Mesothelial cell of epicardium (in vitro differentiated cells): ENCODE measurements at regions not wholly inside any gene's neighbourhood (a gene's known extent, or its start where the extent isn't known, plus 50 kb on each side); places are given as distances from the start of the nearest gene placed in this dataset.

ENCODE experiments used
- DNase-seq, 2 experiments: peaks; one replicate each; pipeline ENCODE4 v3.0.0; 2021; ENCODE audit warnings: low spot score in 2 of 2; ENCODE audit not compliant: unreplicated experiment in 2 of 2
- H3K27ac Mint-ChIP-seq: 2 replicates; pipeline ENCODE4 v1.8.0; 2021; ENCODE audit warnings: mixed read lengths
- H3K27me3 Mint-ChIP-seq: 2 replicates; pipeline ENCODE4 v1.8.0; 2021; ENCODE audit warnings: low read depth, mixed read lengths
- H3K36me3 Mint-ChIP-seq: 2 replicates; pipeline ENCODE4 v1.8.0; 2021; ENCODE audit warnings: mixed read lengths
- H3K4me1 Mint-ChIP-seq: 2 replicates; pipeline ENCODE4 v1.8.0; 2021; ENCODE audit warnings: mixed read lengths
- H3K4me3 Mint-ChIP-seq: 2 replicates; pipeline ENCODE4 v1.8.0; 2021; ENCODE audit warnings: mild to moderate bottlenecking, moderate library complexity, mixed read lengths
- H3K9me3 Mint-ChIP-seq: 2 replicates; pipeline ENCODE4 v1.8.0; 2021; ENCODE audit warnings: mixed read lengths
- TF ChIP-seq, protein P1 (sequence below): fragments of 200-600 bp; sonication (generic); IDR thresholded peaks from one replicate; pipeline ENCODE4 v1.5.0; 2021; ENCODE audit warnings: antibody characterized with exemption; ENCODE audit not compliant: unreplicated experiment

DNA sequence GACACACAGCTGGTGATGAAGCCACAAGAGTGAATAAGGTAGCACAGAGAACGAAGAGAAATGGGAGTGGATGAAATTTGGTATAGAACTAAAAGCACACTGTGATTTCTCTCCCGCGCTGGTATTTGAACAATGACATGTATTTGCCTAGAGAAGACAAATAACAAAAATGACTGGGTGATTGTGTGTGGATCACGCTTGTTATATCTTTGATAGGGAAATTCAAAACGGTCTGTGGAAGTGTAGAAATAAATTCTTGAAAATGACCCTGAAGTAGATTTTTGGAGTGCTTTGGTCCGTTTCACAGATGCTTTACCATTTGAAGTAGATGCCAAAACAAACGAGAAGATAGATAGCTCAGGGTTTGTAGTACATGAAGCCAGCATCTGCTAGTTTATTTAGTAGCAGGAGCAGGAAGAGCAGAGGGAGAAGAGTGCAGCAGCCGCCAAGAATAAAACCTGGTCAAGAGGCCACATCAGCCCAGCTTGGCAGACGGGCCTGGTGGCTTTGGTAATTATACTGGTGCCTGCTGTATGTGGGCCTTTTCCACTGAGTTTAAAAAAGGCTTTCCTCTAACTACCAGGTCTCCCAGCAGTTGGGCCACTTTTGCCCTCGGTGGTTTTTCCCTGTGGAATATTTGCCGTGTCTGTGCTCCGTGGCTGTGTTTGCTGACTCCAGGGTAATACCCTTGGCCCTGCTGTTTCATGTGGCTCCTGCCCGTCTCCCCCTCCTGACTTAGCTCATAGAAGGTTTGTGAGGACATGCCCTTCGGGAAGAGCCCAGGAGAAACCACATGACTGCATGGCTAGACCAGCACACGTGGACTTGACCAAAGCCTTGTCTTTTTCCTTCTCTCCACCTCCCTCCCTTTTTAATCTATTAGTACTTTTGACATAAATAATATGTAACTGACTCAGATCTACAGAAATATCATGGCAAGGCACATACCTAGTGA is 294.0 kb downstream of the SOX4 start:
- Mint-ChIP-seq H3K4me3 (no peak overlapping the region), H3K4me1 (peaks cover 17% of the 10 kb centered on the region), H3K27ac (no peak overlapping the region), H3K27me3 (no peaks in the 10 kb centered on the region), H3K9me3 (no peaks in the 10 kb centered on the region), H3K36me3 (peaks cover 8% of the 10 kb centered on the region)
- DNase-seq, result no peak
- TF ChIP-seq, protein P1, sequence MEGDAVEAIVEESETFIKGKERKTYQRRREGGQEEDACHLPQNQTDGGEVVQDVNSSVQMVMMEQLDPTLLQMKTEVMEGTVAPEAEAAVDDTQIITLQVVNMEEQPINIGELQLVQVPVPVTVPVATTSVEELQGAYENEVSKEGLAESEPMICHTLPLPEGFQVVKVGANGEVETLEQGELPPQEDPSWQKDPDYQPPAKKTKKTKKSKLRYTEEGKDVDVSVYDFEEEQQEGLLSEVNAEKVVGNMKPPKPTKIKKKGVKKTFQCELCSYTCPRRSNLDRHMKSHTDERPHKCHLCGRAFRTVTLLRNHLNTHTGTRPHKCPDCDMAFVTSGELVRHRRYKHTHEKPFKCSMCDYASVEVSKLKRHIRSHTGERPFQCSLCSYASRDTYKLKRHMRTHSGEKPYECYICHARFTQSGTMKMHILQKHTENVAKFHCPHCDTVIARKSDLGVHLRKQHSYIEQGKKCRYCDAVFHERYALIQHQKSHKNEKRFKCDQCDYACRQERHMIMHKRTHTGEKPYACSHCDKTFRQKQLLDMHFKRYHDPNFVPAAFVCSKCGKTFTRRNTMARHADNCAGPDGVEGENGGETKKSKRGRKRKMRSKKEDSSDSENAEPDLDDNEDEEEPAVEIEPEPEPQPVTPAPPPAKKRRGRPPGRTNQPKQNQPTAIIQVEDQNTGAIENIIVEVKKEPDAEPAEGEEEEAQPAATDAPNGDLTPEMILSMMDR, result no peak

DNA sequence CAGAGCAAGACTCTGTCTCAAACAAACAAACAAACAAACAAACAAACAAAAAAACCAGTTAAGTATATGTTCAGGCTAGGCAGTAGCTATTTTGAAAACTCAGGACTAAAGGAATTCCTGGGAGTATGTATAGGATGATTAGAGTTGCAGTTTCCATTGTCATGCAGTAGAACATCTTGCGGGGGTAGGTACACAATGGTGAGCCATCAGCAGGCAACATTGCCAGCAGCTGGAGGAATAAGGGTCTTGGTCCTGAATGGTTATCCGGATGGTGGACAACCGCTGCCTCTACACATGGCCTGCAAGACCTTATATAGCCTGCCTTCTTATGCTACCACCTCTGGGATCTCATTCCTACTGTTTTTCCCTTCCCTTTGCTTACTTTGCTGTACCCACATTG is 297.5 kb downstream of the SOX4 start:
- TF ChIP-seq, protein P1, result no peak
- Mint-ChIP-seq H3K27me3 (no peaks in the 10 kb centered on the region), H3K27ac (no peak overlapping the region), H3K4me3 (no peak overlapping the region), H3K36me3 (peaks cover 15% of the 10 kb centered on the region), H3K4me1 (peaks cover 16% of the 10 kb centered on the region), H3K9me3 (no peaks in the 10 kb centered on the region)
- no peak for DNase-seq

DNA sequence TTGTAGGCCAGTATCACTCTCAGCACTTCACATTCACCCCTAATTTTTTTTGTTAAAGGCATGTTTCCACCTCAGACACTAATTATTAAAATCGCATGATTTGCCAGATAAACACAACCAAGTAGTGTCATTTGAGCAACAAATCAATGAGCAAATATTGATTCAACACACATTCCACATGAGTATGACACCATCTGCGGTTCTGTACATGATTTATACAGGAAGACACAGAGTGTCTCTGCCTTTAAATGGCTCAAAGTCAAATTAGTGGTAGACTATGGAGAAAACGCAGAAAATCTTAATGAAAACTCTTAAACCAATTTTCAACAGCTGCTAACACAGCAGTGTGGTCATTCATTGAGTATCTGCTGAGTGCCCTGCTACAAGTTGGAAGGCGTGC is 300.2 kb downstream of the SOX4 start:
- peak overlapping the region; percentile 18 for H3K27ac Mint-ChIP-seq
- no peaks in the 10 kb centered on the region for H3K9me3 Mint-ChIP-seq
- H3K4me3 Mint-ChIP-seq, result no peak overlapping the region
- H3K27me3 Mint-ChIP-seq, result no peaks in the 10 kb centered on the region
- TF ChIP-seq, protein P1, result no peak
- no peak for DNase-seq
- H3K36me3 Mint-ChIP-seq, result peaks cover 19% of the 10 kb centered on the region
- H3K4me1 Mint-ChIP-seq, result peaks cover 22% of the 10 kb centered on the region

DNA sequence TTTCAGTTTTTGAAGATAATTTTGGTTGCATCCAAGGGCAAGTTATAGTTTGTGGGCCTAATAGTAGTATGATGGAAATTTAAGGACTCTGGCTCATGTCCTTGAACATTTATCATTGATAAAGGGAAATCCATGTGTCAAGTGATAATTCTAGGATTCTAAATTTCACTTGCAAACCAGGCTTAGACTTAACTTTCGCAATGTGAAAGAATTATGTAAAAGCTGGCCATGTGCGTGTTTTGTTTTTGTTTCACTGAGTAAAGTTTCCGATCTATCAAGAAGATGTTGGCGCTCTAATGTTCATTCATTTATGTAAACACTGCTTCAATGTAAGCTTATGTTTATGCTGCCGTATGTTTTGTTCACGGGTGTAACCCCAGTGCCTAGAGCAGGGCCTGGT is 302.0 kb downstream of the SOX4 start:
- H3K36me3 Mint-ChIP-seq, result peaks cover 25% of the 10 kb centered on the region
- H3K27ac Mint-ChIP-seq, result peak overlapping the region; percentile 36
- H3K27me3 Mint-ChIP-seq, result no peaks in the 10 kb centered on the region
- peaks cover 22% of the 10 kb centered on the region for H3K4me1 Mint-ChIP-seq
- no peaks in the 10 kb centered on the region for H3K9me3 Mint-ChIP-seq
- DNase-seq, result no peak
- TF ChIP-seq, protein P1, result no peak
- H3K4me3 Mint-ChIP-seq, result no peak overlapping the region

DNA sequence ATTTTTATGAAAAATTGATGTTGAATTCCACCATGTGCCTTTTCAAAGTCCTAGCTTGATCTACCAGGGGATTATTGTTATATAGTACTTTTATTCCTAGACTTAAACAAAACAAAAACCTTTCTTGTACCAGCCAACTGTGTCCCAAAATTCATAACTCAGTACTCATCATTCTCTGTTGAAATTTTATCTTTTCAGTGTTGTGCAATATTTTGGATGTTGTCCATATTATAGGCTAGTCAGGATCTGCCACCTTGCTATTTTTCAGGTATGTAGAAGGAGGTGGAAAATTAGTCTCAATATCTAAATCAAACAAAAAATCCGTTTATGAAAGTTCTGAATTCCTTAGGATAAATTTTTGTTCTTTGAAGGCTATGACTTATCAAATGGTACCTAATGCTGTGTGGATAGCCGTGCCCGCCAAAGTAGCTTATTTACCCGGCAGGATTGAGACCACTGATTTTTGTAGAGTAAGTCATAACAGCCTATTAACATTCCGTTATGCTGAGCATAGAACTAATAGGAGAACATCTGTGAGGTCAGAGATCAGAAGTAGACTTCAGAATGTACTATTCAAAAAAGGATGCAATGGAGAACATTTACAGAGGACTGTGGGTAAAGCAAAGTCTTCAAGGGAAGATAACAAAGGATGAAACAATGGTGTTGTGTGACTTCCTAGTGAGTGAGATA is 304.7 kb downstream of the SOX4 start:
- H3K4me3 Mint-ChIP-seq, result no peak overlapping the region
- TF ChIP-seq, protein P1, result no peak
- DNase-seq, result no peak
- H3K27me3 Mint-ChIP-seq, result no peaks in the 10 kb centered on the region
- H3K4me1 Mint-ChIP-seq, result peaks cover 32% of the 10 kb centered on the region
- H3K36me3 Mint-ChIP-seq, result peaks cover 34% of the 10 kb centered on the region
- peak overlapping the region; percentile 81 for H3K27ac Mint-ChIP-seq
- H3K9me3 Mint-ChIP-seq, result no peaks in the 10 kb centered on the region
